IMR-90 (cell line): ENCODE measurements at regions not wholly inside any gene's neighbourhood (a gene's known extent, or its start where the extent isn't known, plus 50 kb on each side); places are given as distances from the start of the nearest gene placed in this dataset.

Experiments
- ATAC-seq: fragments of 200-7000 bp; cut with Tn5 transposase; 2 replicates; pipeline ENCODE4 v1.9.1; 2020; ENCODE audit warnings: low read depth, mild to moderate bottlenecking, moderate library complexity
- BruUV-seq: library from RNA; stranded (reverse); fragments of 400-500 nt; replicated peaks from 2 replicates; lab custom pipeline; 2021; lab: Mats Ljungman, UMichigan
- CTCF ChIA-PET: fragments of 300-600 bp; formaldehyde crosslinking; extraction: SDS; loops from one replicate; lab custom pipeline; 2021; ENCODE audit warnings: antibody characterized with exemption; lab: Yijun Ruan, JAX
- POLR2A ChIA-PET: fragments of 300-600 bp; sonication (Branson Sonifier 250); formaldehyde crosslinking; loops from one replicate; lab custom pipeline; 2022; ENCODE audit warnings: antibody characterized with exemption; ENCODE audit not compliant: unreplicated experiment; lab: Charles Lee
- DNase-seq: peaks from one replicate; pipeline ENCODE4 v3.0.0; 2013
- H2AFZ ChIP-seq: replicated peaks from 2 replicates; pipeline ENCODE3; 2013; ENCODE audit warnings: low read length, mild to moderate bottlenecking; ENCODE audit not compliant: poor library complexity
- H2AK5ac ChIP-seq: 2 replicates; pipeline ENCODE4 v1.6.1; 2013; ENCODE audit warnings: low read depth, low read length, inconsistent platforms
- H2AK9ac ChIP-seq: replicated peaks from 2 replicates; pipeline ENCODE3; 2013; ENCODE audit warnings: mild to moderate bottlenecking, low read depth, low read length, moderate library complexity; ENCODE audit not compliant: poor library complexity
- H2BK120ac ChIP-seq: 2 replicates; pipeline ENCODE4 v1.6.1; 2013; ENCODE audit warnings: low read depth, low read length, inconsistent platforms
- H2BK15ac ChIP-seq: 3 replicates; pipeline ENCODE4 v1.6.1; 2013; ENCODE audit warnings: low read depth, low read length, inconsistent platforms
- H2BK20ac ChIP-seq: 2 replicates; pipeline ENCODE4 v1.6.1; 2013; ENCODE audit warnings: low read depth, mild to moderate bottlenecking, inconsistent platforms, low read length, moderate library complexity
- H2BK5ac ChIP-seq: 2 replicates; pipeline ENCODE4 v1.6.1; 2013; ENCODE audit warnings: mild to moderate bottlenecking, low read depth, low read length, inconsistent platforms; ENCODE audit not compliant: poor library complexity, severe bottlenecking
- H3K14ac ChIP-seq: replicated peaks from 2 replicates; pipeline ENCODE4 v1.6.1; 2013; ENCODE audit warnings: low read depth, low read length, inconsistent platforms
- H3K18ac ChIP-seq: 2 replicates; pipeline ENCODE4 v1.6.1; 2013; ENCODE audit warnings: low read depth, low read length, control low read depth
- H3K23ac ChIP-seq: 2 replicates; pipeline ENCODE4 v1.6.1; 2013; ENCODE audit warnings: low read depth, low read length, inconsistent platforms
- H3K27ac ChIP-seq: 2 replicates; pipeline ENCODE4 v1.5.1; 2013; ENCODE audit warnings: mild to moderate bottlenecking, control low read depth, low read length; ENCODE audit not compliant: insufficient read depth
- H3K27me3 ChIP-seq: 2 replicates; pipeline ENCODE4 v1.6.1; 2013; ENCODE audit warnings: low read length; ENCODE audit not compliant: control insufficient read depth, insufficient read depth
- H3K36me3 ChIP-seq: 2 replicates; pipeline ENCODE4 v1.6.1; 2013; ENCODE audit warnings: low read length, mixed read lengths; ENCODE audit not compliant: control insufficient read depth, insufficient read depth
- H3K4ac ChIP-seq: 2 replicates; pipeline ENCODE4 v1.6.1; 2013; ENCODE audit warnings: low read depth, low read length, inconsistent platforms
- H3K4me1 ChIP-seq: 2 replicates; pipeline ENCODE4 v1.6.1; 2013; ENCODE audit warnings: low read length, mixed read lengths; ENCODE audit not compliant: control insufficient read depth, insufficient read depth
- H3K4me2 ChIP-seq: 2 replicates; pipeline ENCODE4 v1.6.1; 2013; ENCODE audit warnings: low read depth, mild to moderate bottlenecking, control low read depth, low read length, moderate library complexity
- H3K4me3 ChIP-seq: 2 replicates; pipeline ENCODE4 v1.5.1; 2013; ENCODE audit warnings: low read depth, mild to moderate bottlenecking, control low read depth, low read length, moderate library complexity; ENCODE audit not compliant: insufficient read depth
- H3K56ac ChIP-seq: 2 replicates; pipeline ENCODE4 v1.6.1; 2013; ENCODE audit warnings: low read length, inconsistent platforms; ENCODE audit not compliant: insufficient read depth; ENCODE audit errors: extremely low read depth
- H3K79me1 ChIP-seq, 2 experiments: 2 replicates each; pipeline ENCODE4 v1.6.1; 2013; ENCODE audit warnings: low read length in 2 of 2, inconsistent platforms in 1 of 2, low read depth in 1 of 2
- H3K9ac ChIP-seq: 2 replicates; pipeline ENCODE4 v1.6.1; 2013; ENCODE audit warnings: low read depth, low read length, control low read depth
- H3K9me1 ChIP-seq: 2 replicates; pipeline ENCODE4 v1.6.1; 2013; ENCODE audit warnings: low read length, inconsistent platforms; ENCODE audit not compliant: insufficient read depth
- H3K9me3 ChIP-seq: 2 replicates; pipeline ENCODE4 v1.6.1; 2013; ENCODE audit warnings: low read length; ENCODE audit not compliant: control insufficient read depth, insufficient read depth
- H4K20me1 ChIP-seq: 2 replicates; pipeline ENCODE4 v1.6.1; 2013; ENCODE audit warnings: low read length, inconsistent platforms; ENCODE audit not compliant: insufficient read depth
- H4K5ac ChIP-seq: 2 replicates; pipeline ENCODE4 v1.6.1; 2013; ENCODE audit warnings: mild to moderate bottlenecking, low read depth, low read length, control low read depth
- H4K8ac ChIP-seq, 2 experiments: 2 replicates each; pipeline ENCODE4 v1.6.1; 2013; ENCODE audit warnings: low read depth in 2 of 2, low read length in 2 of 2, control low read depth in 1 of 2, inconsistent platforms in 1 of 2
- H4K91ac ChIP-seq: 2 replicates; pipeline ENCODE4 v1.6.1; 2013; ENCODE audit warnings: low read depth, low read length, inconsistent platforms; ENCODE audit not compliant: insufficient read depth
- BHLHE40 ChIP-seq: fragments of 150-350 bp; IDR thresholded peaks from 2 replicates; pipeline ENCODE4 v1.6.1; 2016; ENCODE audit warnings: mild to moderate bottlenecking, low read depth, low read length
- CHD1 ChIP-seq: IDR thresholded peaks from 2 replicates; pipeline ENCODE4 v1.6.1; 2012; ENCODE audit warnings: low read depth, low read length, improper control_type of control experiment
- FOS ChIP-seq: fragments of 150-350 bp; IDR thresholded peaks from 2 replicates; pipeline ENCODE4 v1.6.1; 2016; ENCODE audit warnings: low read depth, low read length
- MAZ ChIP-seq: IDR thresholded peaks from 2 replicates; pipeline ENCODE4 v1.6.1; 2012; ENCODE audit warnings: low read depth, mild to moderate bottlenecking, low read length, improper control_type of control experiment, moderate library complexity, borderline replicate concordance
- NFE2L2 ChIP-seq: fragments of 150-350 bp; IDR thresholded peaks from 2 replicates; pipeline ENCODE4 v1.6.1; 2016; ENCODE audit warnings: low read depth, mild to moderate bottlenecking, low read length
- POLR2A ChIP-seq: IDR thresholded peaks from 2 replicates; pipeline ENCODE4 v1.6.1; 2012; ENCODE audit warnings: mild to moderate bottlenecking, low read depth, low read length
- RAD21 ChIP-seq: IDR thresholded peaks from 2 replicates; pipeline ENCODE4 v1.6.1; 2012; ENCODE audit warnings: low read length, improper control_type of control experiment
- RCOR1 ChIP-seq: IDR thresholded peaks from 2 replicates; pipeline ENCODE4 v1.6.1; 2012; ENCODE audit warnings: mild to moderate bottlenecking, low read length, improper control_type of control experiment; ENCODE audit not compliant: insufficient replicate concordance
- RFX5 ChIP-seq: IDR thresholded peaks from 2 replicates; pipeline ENCODE4 v1.8.0; 2012; ENCODE audit warnings: low read depth, mild to moderate bottlenecking, low read length, moderate library complexity
- SMC3 ChIP-seq: fragments of 150-350 bp; IDR thresholded peaks from 2 replicates; pipeline ENCODE4 v1.6.1; 2016; ENCODE audit warnings: low read depth, mild to moderate bottlenecking, antibody characterized with exemption, low read length, moderate library complexity
- WGBS, 2 experiments: methylation state at CpG; one replicate each; pipeline versions ENCODE4 v1.1.5 to v1.1.7; 2013; ENCODE audit warnings: missing lambda C conversion rate in 2 of 2; ENCODE audit not compliant: insufficient read length in 1 of 2; ENCODE audit errors: extremely low coverage in 2 of 2; 5-methylcytosine and 5-hydroxymethylcytosine counted together
- dilution Hi-C: fragments of 300-500 bp; cut with HindIII; formaldehyde crosslinking; loops from one replicate; pipeline ENCODE4 v1.14.3; 2018; ENCODE audit warnings: low sequenced_read_pairs; ENCODE audit not compliant: unreplicated experiment
- in situ Hi-C: fragments of 300-500 bp; cut with MboI; formaldehyde crosslinking; loops from 3 replicates; pipeline ENCODE4 v1.14.3; 2019; ENCODE audit warnings: low sequenced_read_pairs, inconsistent platforms, mixed read lengths
- intact Hi-C: fragments of 100-400 bp; cut with micrococcal nuclease; formaldehyde crosslinking; loops from 2 replicates; pipeline ENCODE4 v1.10.0; 2022
- TF ChIP-seq, protein P1 (sequence below): fragments of 150-350 bp; IDR thresholded peaks from 2 replicates; pipeline ENCODE4 v1.6.1; 2016; ENCODE audit warnings: low read depth, mild to moderate bottlenecking, low read length, moderate library complexity, borderline replicate concordance

DNA sequence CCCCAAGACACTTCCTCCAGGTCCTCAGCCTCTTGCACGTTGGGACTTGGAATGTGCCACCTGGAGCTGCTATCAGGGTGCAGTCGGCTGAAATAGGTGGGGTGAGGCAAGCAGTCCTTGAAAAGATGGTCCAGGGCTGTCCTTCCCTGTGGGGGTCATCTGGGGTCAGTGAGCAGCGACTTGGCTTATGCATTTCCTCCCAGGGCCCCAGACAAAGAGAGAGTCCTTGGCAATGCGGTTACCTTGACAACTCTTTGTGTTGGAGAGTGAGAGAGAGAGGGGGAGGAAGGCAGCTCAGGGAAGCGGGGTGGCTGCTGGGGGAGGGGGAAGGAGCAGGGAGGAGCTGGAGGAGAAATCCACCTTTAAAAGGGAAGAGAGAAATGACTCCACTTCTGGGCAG, 93.8 kb downstream of the MIAT start:
- DNase-seq, result no peak
- no peak overlapping the region for H3K27ac ChIP-seq
- H2AK9ac ChIP-seq, result no peak overlapping the region
- no peak overlapping the region for H3K18ac ChIP-seq
- ATAC-seq, result no peak
- BruUV-seq, result no TSS peak
- no peak overlapping the region for H3K4me2 ChIP-seq
- H3K4me1 ChIP-seq, result no peaks in the 10 kb centered on the region
- no peak overlapping the region for H4K8ac ChIP-seq
- no peak overlapping the region for H3K4ac ChIP-seq
- no peak for TF ChIP-seq RAD21
- TF ChIP-seq POLR2A, result no peak
- no peak for TF ChIP-seq RCOR1
- TF ChIP-seq SMC3, result no peak
- TF ChIP-seq, protein P1, sequence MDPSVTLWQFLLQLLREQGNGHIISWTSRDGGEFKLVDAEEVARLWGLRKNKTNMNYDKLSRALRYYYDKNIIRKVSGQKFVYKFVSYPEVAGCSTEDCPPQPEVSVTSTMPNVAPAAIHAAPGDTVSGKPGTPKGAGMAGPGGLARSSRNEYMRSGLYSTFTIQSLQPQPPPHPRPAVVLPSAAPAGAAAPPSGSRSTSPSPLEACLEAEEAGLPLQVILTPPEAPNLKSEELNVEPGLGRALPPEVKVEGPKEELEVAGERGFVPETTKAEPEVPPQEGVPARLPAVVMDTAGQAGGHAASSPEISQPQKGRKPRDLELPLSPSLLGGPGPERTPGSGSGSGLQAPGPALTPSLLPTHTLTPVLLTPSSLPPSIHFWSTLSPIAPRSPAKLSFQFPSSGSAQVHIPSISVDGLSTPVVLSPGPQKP, result no peak
- TF ChIP-seq FOS, result no peak
- no peak for TF ChIP-seq CHD1
- no peak for TF ChIP-seq MAZ
- no peak for TF ChIP-seq RFX5
- no peak for TF ChIP-seq NFE2L2
- no peak for TF ChIP-seq BHLHE40
- H4K5ac ChIP-seq, result no peak overlapping the region
- H3K9me1 ChIP-seq, result peaks cover 3% of the 10 kb centered on the region; the same call in 1 of the 2 replicates
- no peak overlapping the region for H2BK120ac ChIP-seq
- dilution Hi-C loops, result no loop called here
- no peaks in the 10 kb centered on the region for H3K27me3 ChIP-seq
- H3K14ac ChIP-seq, result no peak overlapping the region
- in situ Hi-C loops, result loop anchor here (10.0 to 25.0 kb wide), 3 partner anchors 654 to 1261 kb away; no protein-coding TSS in a partner anchor
- no peak overlapping the region for H3K9ac ChIP-seq
- H4K20me1 ChIP-seq, result no peaks in the 10 kb centered on the region
- no peak overlapping the region for H2BK20ac ChIP-seq
- H3K79me1 ChIP-seq, result no peaks in the 10 kb centered on the region
- no peak overlapping the region for H2AK5ac ChIP-seq
- CTCF ChIA-PET, result no interaction called here
- H4K91ac ChIP-seq, result no peak overlapping the region
- intact Hi-C loops, result no loop called here
- WGBS, 2 experiments, result 19% methylated on average over 4 of the region's 5 CpGs; no CpG with 5 or more reads in 1 of the 2 experiments
- no peaks in the 10 kb centered on the region for H3K36me3 ChIP-seq
- no peak overlapping the region for H2BK15ac ChIP-seq
- no peak overlapping the region for H2BK5ac ChIP-seq
- H3K4me3 ChIP-seq, result no peak overlapping the region
- H3K23ac ChIP-seq, result no peak overlapping the region
- peaks cover 7% of the 10 kb centered on the region for H3K9me3 ChIP-seq
- H3K56ac ChIP-seq, result no peak overlapping the region
- H2AFZ ChIP-seq, result no peak overlapping the region
- POLR2A ChIA-PET, result no interaction called here
